ENCODE measurements at regions not wholly inside any gene's neighbourhood (a gene's known extent, or its start where the extent isn't known, plus 50 kb on each side); places are given as distances from the start of the nearest gene placed in this dataset.

DNA sequence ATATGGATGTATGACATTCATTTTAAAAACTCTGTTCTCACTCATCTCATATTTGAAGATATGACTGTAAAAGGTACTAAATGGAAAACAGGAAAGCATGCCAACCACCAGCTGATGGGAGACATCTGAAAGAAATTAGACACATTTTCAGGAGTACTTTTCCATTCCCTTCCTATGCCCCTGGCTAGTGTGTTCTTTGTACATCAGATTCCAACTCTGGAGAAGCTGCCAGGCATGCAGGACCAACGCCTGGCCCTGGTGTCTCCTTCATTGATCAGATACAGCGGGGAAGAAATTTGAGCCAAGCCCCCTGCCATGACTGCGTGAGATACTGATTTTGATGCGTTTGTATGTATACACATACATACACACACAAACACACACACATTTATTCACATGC, 599.0 kb upstream of the SYT4 start:
- no peak overlapping the region for H3K4me3 ChIP-seq (ENCODE audit: low read length)
- TF ChIP-seq, protein P1, sequence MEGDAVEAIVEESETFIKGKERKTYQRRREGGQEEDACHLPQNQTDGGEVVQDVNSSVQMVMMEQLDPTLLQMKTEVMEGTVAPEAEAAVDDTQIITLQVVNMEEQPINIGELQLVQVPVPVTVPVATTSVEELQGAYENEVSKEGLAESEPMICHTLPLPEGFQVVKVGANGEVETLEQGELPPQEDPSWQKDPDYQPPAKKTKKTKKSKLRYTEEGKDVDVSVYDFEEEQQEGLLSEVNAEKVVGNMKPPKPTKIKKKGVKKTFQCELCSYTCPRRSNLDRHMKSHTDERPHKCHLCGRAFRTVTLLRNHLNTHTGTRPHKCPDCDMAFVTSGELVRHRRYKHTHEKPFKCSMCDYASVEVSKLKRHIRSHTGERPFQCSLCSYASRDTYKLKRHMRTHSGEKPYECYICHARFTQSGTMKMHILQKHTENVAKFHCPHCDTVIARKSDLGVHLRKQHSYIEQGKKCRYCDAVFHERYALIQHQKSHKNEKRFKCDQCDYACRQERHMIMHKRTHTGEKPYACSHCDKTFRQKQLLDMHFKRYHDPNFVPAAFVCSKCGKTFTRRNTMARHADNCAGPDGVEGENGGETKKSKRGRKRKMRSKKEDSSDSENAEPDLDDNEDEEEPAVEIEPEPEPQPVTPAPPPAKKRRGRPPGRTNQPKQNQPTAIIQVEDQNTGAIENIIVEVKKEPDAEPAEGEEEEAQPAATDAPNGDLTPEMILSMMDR (conservative IDR thresholded peaks at IDR 0.05; ENCODE audit: low read depth, low read length) = no peak
- no peak for DNase-seq (ENCODE audit: low read depth)

DNA sequence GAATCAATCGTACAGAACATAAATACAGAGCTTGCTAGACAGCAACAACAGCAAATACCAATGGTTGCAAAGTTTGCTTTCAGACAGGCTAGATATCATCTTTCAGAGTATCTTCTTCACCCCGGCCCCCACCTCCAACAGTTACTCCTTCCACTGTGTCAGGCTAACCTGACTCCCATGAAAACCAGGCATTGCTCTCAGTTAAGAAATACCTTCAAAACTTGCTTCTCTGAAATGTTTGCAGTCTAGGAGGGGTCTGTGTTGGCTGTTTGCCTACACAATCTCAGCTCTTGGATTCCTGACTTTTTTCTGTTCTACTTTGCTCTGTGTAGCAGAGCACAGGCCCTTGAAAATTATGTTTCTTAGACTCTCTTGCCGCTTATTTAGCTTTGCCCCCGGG, 599.5 kb upstream of the SYT4 start:
- no peak for DNase-seq (ENCODE audit: low read depth)
- TF ChIP-seq, protein P1 (conservative IDR thresholded peaks at IDR 0.05; ENCODE audit: low read depth, low read length) = no peak
- no peak overlapping the region for H3K4me3 ChIP-seq (ENCODE audit: low read length)

DNA sequence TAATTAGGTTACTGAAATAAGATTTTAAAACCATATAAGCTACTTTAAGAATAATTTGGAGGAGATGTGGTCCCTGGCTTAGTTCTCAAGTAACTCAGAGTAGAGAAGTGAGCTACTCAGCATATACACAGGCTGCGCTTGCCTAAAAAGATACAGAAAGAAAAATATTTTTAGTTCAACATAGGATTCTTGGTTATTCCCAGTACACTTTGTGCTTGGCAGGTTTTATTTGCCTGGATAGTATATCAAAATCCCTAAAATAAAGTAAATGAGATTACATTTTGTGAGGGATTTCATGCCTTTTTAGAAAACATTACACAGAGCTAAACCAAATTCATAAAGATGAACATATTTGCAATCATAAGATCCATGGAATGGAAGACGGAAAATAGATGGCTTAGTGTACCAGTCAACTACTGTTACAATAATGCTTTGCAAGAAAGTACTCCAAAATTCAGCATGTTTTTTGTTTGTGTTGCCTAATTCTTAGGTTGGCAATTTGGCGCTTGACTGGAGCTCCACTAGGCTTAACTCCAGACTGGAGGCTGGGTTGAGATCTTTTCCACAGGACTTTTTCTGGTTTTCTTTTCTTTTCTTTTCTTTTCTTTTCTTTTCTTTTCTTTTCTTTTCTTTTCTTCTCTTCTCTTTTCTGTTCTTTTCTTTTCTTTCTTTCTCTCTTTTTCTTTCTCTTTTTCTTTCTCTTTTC, 600.5 kb upstream of the SYT4 start:
- peak; percentile 23 for DNase-seq (ENCODE audit: low read depth)
- TF ChIP-seq, protein P1 (conservative IDR thresholded peaks at IDR 0.05; ENCODE audit: low read depth, low read length) = no peak
- no peak overlapping the region for H3K4me3 ChIP-seq (ENCODE audit: low read length)

DNA sequence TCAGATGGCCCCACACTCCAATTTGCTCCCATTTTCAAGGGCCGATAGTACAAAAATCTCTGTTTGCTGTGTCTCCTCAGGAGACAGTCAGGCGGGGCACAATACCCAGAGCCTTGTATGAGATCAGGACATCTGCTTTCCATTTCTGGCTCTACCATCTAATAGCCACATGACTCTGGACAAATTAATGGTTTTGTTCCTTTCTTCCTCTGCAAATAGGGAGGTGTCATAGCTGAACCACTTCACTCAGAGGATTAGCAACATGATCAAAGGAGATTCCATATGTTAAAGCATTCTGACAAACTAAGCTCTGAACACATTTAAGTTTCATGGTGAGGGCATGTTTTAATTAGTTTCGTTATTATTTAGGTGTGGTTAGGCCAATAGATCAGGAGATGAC, 602.1 kb upstream of the SYT4 start:
- no peak for DNase-seq (ENCODE audit: low read depth)
- TF ChIP-seq, protein P1 (conservative IDR thresholded peaks at IDR 0.05; ENCODE audit: low read depth, low read length) = no peak
- H3K4me3 ChIP-seq (ENCODE audit: low read length) = no peak overlapping the region

DNA sequence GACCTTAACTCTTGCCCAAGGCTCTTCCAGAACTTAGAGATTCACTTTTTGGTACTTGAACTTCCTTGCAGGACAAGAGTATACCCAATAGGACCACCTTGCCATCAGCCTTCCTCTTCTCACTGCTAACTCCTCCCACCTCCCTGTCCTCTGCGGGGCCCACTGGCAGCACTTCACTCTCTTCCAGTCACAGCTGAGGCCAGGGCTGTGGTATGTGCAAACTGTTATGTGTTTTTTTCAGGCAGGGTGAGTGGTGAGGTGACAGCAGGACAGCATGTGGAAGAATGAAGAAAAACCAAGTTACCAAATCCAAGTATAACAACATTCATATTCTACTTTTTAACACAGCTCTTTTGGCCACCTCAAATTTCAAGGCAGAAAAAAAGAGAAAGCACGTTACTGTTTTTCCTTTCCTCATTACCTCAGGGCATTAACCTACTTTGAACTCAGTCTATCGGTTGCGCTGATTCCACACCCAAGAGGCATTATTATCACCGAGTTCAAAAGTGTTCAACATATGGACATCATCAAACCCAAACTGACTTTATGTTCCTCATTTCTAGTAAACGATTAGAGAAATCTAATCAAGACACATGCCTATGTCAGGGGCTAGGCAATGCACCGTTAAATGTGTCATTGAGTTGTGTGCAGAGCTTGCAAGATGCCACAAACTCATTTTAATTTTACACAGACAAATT, 605.2 kb upstream of the SYT4 start:
- H3K4me3 ChIP-seq (ENCODE audit: low read length) = no peak overlapping the region
- DNase-seq (ENCODE audit: low read depth) = no peak
- TF ChIP-seq, protein P1 (conservative IDR thresholded peaks at IDR 0.05; ENCODE audit: low read depth, low read length) = no peak

DNA sequence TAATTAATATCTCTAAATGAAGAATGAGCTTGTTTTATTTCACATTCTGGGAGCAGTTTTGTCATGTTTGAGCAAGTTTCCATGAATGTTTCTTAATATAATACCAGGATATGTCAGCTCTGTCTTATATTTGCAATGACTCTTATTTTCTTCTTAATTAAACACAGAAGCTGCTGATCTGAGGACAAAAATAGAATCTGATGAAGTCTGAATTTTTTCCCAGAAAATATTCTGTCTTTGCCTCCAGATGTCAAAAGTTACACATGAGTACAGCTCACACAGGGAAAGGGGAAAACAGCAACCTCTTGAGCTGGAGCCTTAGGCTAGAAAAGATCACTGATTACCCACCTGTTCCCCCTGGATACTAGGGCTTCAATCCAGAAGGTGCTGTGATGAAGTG, 606.6 kb upstream of the SYT4 start:
- TF ChIP-seq, protein P1 (conservative IDR thresholded peaks at IDR 0.05; ENCODE audit: low read depth, low read length) = no peak
- DNase-seq (ENCODE audit: low read depth) = no peak

DNA sequence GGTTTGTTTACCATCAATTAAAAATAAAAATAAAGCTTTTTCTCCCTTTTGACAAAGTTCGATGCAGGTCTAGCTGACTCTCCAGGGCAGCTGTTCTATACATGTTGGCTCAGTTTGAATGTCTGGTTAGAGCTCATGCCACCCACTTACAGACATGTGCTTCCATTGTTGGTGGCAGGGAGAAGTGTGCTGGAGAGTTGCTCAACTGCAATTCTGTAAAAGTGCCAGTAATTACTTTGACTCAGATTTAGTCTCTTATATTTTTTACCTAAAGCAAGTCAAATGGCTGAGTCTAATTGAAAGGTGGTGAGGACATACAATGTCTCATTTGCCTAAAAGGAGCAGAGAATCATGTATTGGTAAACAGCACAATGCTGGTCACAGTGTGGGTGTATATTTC, 609.1 kb upstream of the SYT4 start:
- TF ChIP-seq, protein P1 (conservative IDR thresholded peaks at IDR 0.05; ENCODE audit: low read depth, low read length) = no peak
- no peak overlapping the region for H3K4me3 ChIP-seq (ENCODE audit: low read length)
- no peak for DNase-seq (ENCODE audit: low read depth)

More for the DNA sequence above, 606.6 kb upstream of the SYT4 start:
- H3K4me3 ChIP-seq (ENCODE audit: low read length) = no peak overlapping the region

Measured in retinal pigment epithelial cell (primary cell).